Effector memory CD8-positive, alpha-beta T cell (primary cell): ENCODE measurements at regions not wholly inside any gene's neighbourhood (a gene's known extent, or its start where the extent isn't known, plus 50 kb on each side); places are given as distances from the start of the nearest gene placed in this dataset.

Experiments used
- ATAC-seq: fragments of 150-1000 bp; cut with Tn5 transposase; replicated peaks from 2 replicates; pipeline ENCODE4 v1.10.0; 2021; ENCODE audit warnings: mild to moderate bottlenecking, moderate library complexity
- DNase-seq, 3 experiments: peaks; one replicate each; pipeline ENCODE4 v3.0.0; 2021
- H3K27ac Mint-ChIP-seq, 2 donors: one replicate each; pipeline ENCODE4 v1.8.0; 2022; ENCODE audit warnings: mild to moderate bottlenecking in 2 of 2, mixed read lengths in 2 of 2, moderate library complexity in 2 of 2
- H3K27me3 Mint-ChIP-seq, 2 donors: one replicate each; pipeline ENCODE4 v1.8.0; 2022; ENCODE audit warnings: mixed read lengths in 2 of 2
- H3K36me3 Mint-ChIP-seq: one replicate; pipeline ENCODE4 v1.8.0; 2022; ENCODE audit warnings: mild to moderate bottlenecking, moderate library complexity, mixed read lengths; ENCODE audit not compliant: insufficient read depth
- H3K4me1 Mint-ChIP-seq, 2 donors: one replicate each; pipeline ENCODE4 v1.8.0; 2022; ENCODE audit warnings: low read depth in 2 of 2, mixed read lengths in 2 of 2
- H3K4me3 Mint-ChIP-seq, 2 donors: one replicate each; pipeline ENCODE4 v1.8.0; 2022; ENCODE audit warnings: mild to moderate bottlenecking in 2 of 2, mixed read lengths in 2 of 2, moderate library complexity in 2 of 2
- H3K9me3 Mint-ChIP-seq, 2 donors: one replicate each; pipeline ENCODE4 v1.8.0; 2022; ENCODE audit warnings: mixed read lengths in 2 of 2

GRCh38 chr11:134741453-134742223 lies 329.6 kb upstream of the B3GAT1 start:
- no peak for ATAC-seq
- H3K4me3 Mint-ChIP-seq, result no peak overlapping the region
- H3K36me3 Mint-ChIP-seq, result no peaks in the 10 kb centered on the region
- H3K27ac Mint-ChIP-seq, result no peak overlapping the region
- H3K27me3 Mint-ChIP-seq, result peaks cover 28 to 31% of the 10 kb centered on the region in 2 donors
- peaks cover 0 to 1% of the 10 kb centered on the region in 2 donors for H3K4me1 Mint-ChIP-seq
- no peaks in the 10 kb centered on the region for H3K9me3 Mint-ChIP-seq
- no peak for DNase-seq

- Mint-ChIP-seq H3K27me3 (peaks cover 21 to 24% of the 10 kb centered on the region in 2 donors), H3K4me1 (peaks cover 0 to 1% of the 10 kb centered on the region in 2 donors), H3K27ac (no peak overlapping the region), H3K36me3 (no peaks in the 10 kb centered on the region), H3K9me3 (no peaks in the 10 kb centered on the region), H3K4me3 (no peak overlapping the region)
- DNase-seq, result no peak
- no peak for ATAC-seq
Measured at GRCh38 chr11:134740590-134741261, 328.7 kb upstream of the B3GAT1 start.

GRCh38 chr11:134739136-134739535 lies 327.1 kb upstream of the B3GAT1 start:
- Mint-ChIP-seq H3K27me3 (peaks cover 14% of the 10 kb centered on the region in 2 donors), H3K27ac (no peak overlapping the region), H3K36me3 (no peaks in the 10 kb centered on the region), H3K9me3 (no peaks in the 10 kb centered on the region), H3K4me3 (no peak overlapping the region), H3K4me1 (peaks cover 1 to 5% of the 10 kb centered on the region in 2 donors)
- no peak for DNase-seq
- no peak for ATAC-seq

GRCh38 chr11:134738581-134738980 lies 326.5 kb upstream of the B3GAT1 start:
- no peaks in the 10 kb centered on the region for H3K9me3 Mint-ChIP-seq
- H3K36me3 Mint-ChIP-seq, result no peaks in the 10 kb centered on the region
- peaks cover 1 to 5% of the 10 kb centered on the region in 2 donors for H3K4me1 Mint-ChIP-seq
- DNase-seq, result no peak
- no peak overlapping the region for H3K4me3 Mint-ChIP-seq
- ATAC-seq, result no peak
- peaks cover 8 to 11% of the 10 kb centered on the region in 2 donors for H3K27me3 Mint-ChIP-seq
- no peak overlapping the region for H3K27ac Mint-ChIP-seq

GRCh38 chr11:134737563-134738510 lies 325.8 kb upstream of the B3GAT1 start:
- ATAC-seq (no peak), DNase-seq (no peak)
- Mint-ChIP-seq H3K36me3 (no peaks in the 10 kb centered on the region), H3K4me3 (no peak overlapping the region), H3K27me3 (peaks cover 6 to 18% of the 10 kb centered on the region in 2 donors), H3K9me3 (no peaks in the 10 kb centered on the region), H3K27ac (no peak overlapping the region), H3K4me1 (peaks cover 1 to 5% of the 10 kb centered on the region in 2 donors)

- Mint-ChIP-seq H3K4me1 (peaks cover 0 to 5% of the 10 kb centered on the region in 2 donors), H3K9me3 (no peaks in the 10 kb centered on the region), H3K27ac (no peak overlapping the region), H3K36me3 (no peaks in the 10 kb centered on the region), H3K27me3 (peaks cover 6 to 18% of the 10 kb centered on the region in 2 donors), H3K4me3 (no peak overlapping the region)
- ATAC-seq (no peak), DNase-seq (no peak)
Measured at GRCh38 chr11:134736251-134736947, 324.4 kb upstream of the B3GAT1 start.

- H3K4me3 Mint-ChIP-seq, result no peak overlapping the region
- DNase-seq (no peak), ATAC-seq (no peak)
- H3K4me1 Mint-ChIP-seq, result peaks cover 0 to 5% of the 10 kb centered on the region in 2 donors
- H3K27me3 Mint-ChIP-seq, result peaks cover 8 to 18% of the 10 kb centered on the region in 2 donors
- H3K9me3 Mint-ChIP-seq, result no peaks in the 10 kb centered on the region
- H3K27ac Mint-ChIP-seq, result no peak overlapping the region
- H3K36me3 Mint-ChIP-seq, result no peaks in the 10 kb centered on the region
Measured at GRCh38 chr11:134734894-134735293, 322.9 kb upstream of the B3GAT1 start.

- DNase-seq (no peak), ATAC-seq (no peak)
- Mint-ChIP-seq H3K36me3 (peaks cover 3% of the 10 kb centered on the region), H3K27ac (no peak overlapping the region), H3K4me1 (peaks cover 0 to 5% of the 10 kb centered on the region in 2 donors), H3K27me3 (peaks cover 14 to 18% of the 10 kb centered on the region in 2 donors), H3K9me3 (no peaks in the 10 kb centered on the region), H3K4me3 (no peak overlapping the region)
Measured at GRCh38 chr11:134734141-134734845, 322.3 kb upstream of the B3GAT1 start.

- DNase-seq (no peak), ATAC-seq (no peak)
- peaks cover 0 to 5% of the 10 kb centered on the region in 2 donors for H3K4me1 Mint-ChIP-seq
- H3K27ac Mint-ChIP-seq, result no peak overlapping the region
- H3K36me3 Mint-ChIP-seq, result peaks cover 3% of the 10 kb centered on the region
- no peak overlapping the region for H3K4me3 Mint-ChIP-seq
- no peaks in the 10 kb centered on the region for H3K9me3 Mint-ChIP-seq
- peaks cover 18 to 20% of the 10 kb centered on the region in 2 donors for H3K27me3 Mint-ChIP-seq
Measured at GRCh38 chr11:134733646-134734045, 321.6 kb upstream of the B3GAT1 start.

- H3K27me3 Mint-ChIP-seq, result peaks cover 29 to 43% of the 10 kb centered on the region in 2 donors
- ATAC-seq, result no peak
Measured at GRCh38 chr11:134731213-134731961, 319.3 kb upstream of the B3GAT1 start.

GRCh38 chr11:134730561-134731212 lies 318.6 kb upstream of the B3GAT1 start:
- Mint-ChIP-seq H3K4me3 (no peak overlapping the region), H3K36me3 (peaks cover 3% of the 10 kb centered on the region), H3K4me1 (peaks cover 3 to 5% of the 10 kb centered on the region in 2 donors), H3K27me3 (peaks cover 35 to 50% of the 10 kb centered on the region in 2 donors), H3K9me3 (no peaks in the 10 kb centered on the region), H3K27ac (no peak overlapping the region)
- ATAC-seq, result no peak
- no peak for DNase-seq

More at GRCh38 chr11:134731213-134731961, 319.3 kb upstream of the B3GAT1 start:
- H3K4me3 Mint-ChIP-seq, result no peak overlapping the region
- DNase-seq, result no peak
- H3K27ac Mint-ChIP-seq, result no peak overlapping the region
- H3K4me1 Mint-ChIP-seq, result peaks cover 3 to 5% of the 10 kb centered on the region in 2 donors
- H3K9me3 Mint-ChIP-seq, result no peaks in the 10 kb centered on the region
- peaks cover 3% of the 10 kb centered on the region for H3K36me3 Mint-ChIP-seq
